IPS-NIHi11 (cell line): ENCODE measurements at regions not wholly inside any gene's neighbourhood (a gene's known extent, or its start where the extent isn't known, plus 50 kb on each side); places are given as distances from the start of the nearest gene placed in this dataset.
"Not testable (repeated sequence)": the region's sequence is repeated elsewhere in the genome, so short reads cannot be mapped to it uniquely, and the experiment has no call there.

Source experiments
- DNase-seq: peaks from one replicate; pipeline ENCODE4 v3.0.0; 2012; ENCODE audit warnings: mixed read lengths, low spot score

GRCh38 chr2:194815475-194815874 is 841.6 kb upstream of the SLC39A10 start:
- DNase-seq, result no peak

GRCh38 chr2:194802589-194802988 is 854.4 kb upstream of the SLC39A10 start:
- no peak for DNase-seq

DNA sequence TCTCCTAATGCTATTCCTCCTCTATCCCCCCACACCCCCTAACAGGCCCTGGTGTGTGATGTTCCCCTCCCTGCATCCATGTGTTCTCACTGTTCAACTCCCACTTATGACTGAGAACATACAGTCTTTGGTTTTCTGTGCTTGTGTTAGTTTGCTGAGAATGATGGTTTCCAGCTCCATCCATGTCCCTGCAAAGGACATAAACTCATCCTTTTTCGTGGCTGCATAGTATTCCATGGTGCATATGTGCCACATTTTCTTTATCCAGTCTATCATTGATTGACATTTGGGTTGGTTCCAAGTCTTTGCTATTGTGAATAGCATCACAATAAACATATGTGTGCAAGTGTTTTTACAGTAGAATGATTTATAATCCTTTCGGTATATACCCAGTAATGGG is 870.0 kb upstream of the SLC39A10 start:
- DNase-seq, result not testable (repeated sequence)

DNA sequence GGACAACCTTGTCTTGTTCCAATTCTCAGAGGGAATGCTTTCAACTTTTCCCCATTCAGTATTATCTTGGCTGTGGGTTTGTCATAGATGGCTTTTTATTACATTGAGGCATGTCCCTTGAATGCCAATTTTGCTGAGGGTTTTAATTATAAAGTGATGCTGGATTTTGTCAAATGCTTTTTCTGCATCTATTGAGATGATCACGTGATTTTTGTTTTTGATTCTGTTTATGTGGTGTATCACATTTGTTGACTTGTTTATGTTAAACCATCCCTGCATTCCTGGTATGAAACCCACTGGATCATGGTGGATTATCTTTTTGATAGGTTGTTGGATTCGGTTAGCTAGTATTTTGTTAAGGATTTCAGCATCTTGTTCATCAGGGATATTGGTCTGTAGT is 885.6 kb upstream of the SLC39A10 start:
- DNase-seq, result not testable (repeated sequence)

DNA sequence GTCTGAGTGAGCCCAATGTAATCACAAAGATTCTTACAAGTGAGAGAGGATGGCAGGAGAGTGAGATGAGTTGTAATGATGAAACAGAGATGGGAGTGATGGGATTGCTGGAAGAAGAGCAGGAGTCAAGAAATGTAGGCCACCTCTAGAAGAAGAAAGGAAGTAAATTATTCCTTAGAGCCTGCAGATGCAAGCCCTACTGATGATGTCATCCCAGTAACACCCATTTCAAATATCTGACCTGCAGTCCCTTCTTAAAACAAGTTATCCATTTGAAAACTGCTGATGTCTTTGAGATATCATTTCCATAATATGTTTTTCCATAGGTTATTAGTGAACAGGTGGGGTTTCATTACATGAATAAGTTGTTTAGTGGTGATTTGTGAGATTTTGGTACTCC is 888.0 kb upstream of the SLC39A10 start:
- no peak for DNase-seq

DNA sequence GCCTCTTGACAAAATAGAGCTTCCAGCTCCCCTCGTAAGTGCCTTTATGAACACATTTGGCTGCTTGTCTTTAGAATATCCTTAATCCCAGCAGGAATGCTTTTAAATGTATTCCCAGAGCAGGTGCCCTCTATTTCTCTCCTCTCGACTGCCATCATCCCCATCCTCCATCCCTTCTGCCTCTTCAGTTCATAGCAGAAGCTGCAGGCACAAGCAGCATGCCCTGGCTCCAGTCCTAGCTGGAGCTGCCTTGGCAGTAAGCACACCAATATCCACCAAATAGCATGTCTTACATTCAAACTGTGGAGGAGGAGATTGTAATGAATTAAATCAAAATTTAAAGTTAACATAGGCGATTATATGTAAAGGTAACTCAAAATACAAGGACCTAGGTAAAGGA is 891.3 kb upstream of the SLC39A10 start:
- DNase-seq, result no peak

DNA sequence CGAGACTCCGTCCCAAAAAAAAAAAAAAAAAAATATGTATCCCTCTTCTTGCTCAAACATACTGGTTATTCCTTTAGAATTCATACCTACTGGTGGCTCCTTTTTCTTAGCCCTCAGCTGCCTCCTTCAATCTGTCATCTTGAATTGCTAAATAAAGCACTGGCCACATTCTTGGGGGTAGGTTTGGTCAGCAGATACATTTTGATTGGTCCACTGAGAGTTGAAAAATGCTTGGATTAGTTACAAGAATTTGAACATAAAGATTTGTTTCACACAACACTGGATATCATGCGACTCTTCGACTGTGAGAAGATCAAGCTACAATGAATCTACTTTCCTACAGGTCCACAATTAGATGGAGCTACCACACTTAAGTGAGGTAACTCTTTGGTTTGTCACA is 906.1 kb upstream of the SLC39A10 start:
- no peak for DNase-seq

DNA sequence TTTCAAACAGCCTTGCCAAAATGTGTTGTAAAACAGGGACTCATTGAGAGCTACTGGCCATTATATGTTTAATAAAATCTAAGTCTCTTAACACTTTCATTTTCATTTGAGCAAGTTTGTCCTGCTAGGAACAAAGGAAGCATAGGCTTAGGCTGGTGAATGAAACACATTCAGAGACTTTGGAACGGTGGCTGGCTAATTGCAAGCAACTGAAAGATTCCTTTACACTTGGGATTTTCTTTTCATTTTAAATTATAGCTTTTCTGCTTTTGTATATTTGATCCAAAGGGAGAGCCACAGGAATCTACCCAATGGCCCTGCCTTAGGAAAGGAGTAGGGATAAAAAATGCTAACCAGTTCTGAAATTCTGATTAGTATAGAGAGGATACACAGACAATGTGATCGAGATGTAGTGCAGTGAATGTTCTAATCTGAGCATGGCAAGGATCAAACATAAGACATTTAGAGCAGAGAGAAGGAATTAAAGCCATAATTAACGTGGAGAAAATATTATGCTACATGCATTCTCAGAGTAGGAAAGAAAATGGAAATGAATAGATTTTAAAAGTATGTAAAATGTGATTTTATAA is 911.4 kb upstream of the SLC39A10 start:
- DNase-seq, result no peak

GRCh38 chr2:194742706-194743105 is 914.3 kb upstream of the SLC39A10 start:
- DNase-seq, result no peak

GRCh38 chr2:194739217-194739616 is 917.8 kb upstream of the SLC39A10 start:
- no peak for DNase-seq

DNA sequence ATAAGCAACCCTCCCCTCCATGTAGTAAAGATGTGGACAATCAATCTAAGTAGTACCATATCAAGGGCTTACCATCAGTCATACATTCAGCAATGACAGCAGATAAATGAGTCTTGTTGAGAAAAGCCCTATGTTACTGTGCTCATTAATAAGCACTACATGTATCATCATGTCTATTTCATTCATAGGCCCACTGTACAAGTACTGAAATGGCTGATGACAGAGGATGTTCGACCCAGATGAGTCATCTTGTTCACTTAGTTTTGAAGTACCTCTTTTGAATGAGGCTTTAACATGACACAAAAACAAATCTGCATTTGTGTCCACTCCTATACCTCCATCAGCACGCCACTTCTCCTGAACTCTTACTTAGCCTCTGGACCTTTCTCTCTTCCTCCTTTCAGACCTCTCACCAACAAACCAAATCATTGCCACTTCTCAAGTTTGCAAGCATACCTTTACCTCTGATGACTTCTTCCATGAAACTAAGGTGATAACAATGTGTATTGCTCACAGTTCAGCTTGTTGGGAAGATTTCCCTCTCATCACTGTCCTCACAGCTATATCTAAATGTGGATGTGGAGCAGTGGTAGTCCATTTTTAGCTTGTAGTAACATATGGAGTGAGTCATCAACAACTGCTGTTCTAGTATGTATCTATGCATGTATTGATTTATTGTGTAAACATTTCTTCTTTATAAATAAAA is 921.0 kb upstream of the SLC39A10 start:
- no peak for DNase-seq

DNA sequence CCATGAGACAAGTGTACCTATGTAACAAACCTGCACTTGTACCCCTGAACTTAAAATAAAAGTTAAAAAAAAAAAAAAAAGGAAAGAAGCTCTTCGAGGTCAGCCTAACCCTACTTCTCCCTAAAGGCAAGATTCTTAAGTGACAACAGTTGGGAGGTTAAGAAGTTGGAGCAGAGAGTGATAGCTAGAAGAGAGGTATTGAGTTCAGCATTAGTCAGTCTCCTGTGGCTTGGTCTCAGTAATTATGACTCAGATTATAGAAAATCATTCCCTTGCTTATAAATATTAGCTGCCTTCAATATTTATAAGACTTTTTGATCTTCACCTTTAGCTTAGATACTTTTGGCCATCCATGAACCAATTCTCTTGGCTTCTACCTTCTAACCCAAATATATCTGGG is 926.8 kb upstream of the SLC39A10 start:
- no peak for DNase-seq

DNA sequence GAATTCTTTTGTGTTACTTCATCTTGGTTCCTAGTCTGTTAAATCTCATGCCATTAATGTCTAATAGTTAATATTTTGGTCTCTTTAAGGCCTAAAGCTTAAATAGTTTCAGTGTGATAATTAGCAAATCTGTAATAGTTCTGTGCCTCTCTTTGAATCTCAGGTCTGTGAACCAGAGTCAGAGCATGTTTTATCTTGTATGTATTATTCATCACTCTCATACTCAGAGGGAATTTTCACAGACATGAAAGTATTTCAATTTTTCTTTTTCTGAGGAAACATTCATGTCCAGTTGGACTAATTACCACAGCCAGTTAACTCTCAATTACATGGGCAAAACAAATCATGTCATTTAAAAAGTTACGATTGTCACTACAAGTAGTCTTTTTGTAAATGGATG is 931.9 kb upstream of the SLC39A10 start:
- no peak for DNase-seq

GRCh38 chr2:194723446-194723845 is 933.6 kb upstream of the SLC39A10 start:
- DNase-seq, result no peak

DNA sequence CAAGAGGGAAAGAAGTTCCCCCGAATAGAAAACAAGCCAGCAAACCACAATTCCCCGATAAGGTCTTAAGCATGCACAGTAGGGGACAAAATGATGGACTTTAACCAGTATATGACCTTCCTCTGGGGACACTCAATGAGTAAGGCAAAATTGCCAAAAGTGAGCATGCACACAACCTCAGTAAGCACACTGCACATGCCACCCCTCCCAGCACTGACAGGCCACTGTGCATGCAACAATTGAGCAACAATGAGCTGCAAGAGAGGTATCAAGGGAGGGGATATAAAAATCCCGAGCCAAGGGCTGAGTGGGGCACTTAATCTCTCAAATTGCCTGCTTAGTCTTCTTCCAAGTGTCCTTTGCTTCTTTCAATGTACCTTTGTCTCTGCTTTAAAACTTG is 935.8 kb upstream of the SLC39A10 start:
- no peak for DNase-seq

DNA sequence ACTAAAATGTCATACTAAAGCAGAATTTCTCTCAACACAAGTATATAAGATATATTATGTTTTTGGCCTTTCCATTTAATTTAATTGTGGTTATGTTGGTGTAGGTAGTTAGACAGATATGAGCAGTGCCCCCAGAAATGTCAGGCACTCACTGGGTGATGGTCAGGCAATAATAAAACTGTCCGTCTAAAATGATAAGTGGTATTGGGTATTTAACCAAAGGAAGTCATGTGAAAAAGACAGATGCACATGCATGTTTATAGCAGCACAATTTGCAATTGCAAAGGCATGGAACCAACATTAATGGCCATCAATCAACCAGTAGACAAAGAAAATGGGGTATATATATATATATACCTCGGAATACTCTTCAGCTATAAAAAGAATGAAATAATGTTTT is 936.6 kb upstream of the SLC39A10 start:
- no peak for DNase-seq

DNA sequence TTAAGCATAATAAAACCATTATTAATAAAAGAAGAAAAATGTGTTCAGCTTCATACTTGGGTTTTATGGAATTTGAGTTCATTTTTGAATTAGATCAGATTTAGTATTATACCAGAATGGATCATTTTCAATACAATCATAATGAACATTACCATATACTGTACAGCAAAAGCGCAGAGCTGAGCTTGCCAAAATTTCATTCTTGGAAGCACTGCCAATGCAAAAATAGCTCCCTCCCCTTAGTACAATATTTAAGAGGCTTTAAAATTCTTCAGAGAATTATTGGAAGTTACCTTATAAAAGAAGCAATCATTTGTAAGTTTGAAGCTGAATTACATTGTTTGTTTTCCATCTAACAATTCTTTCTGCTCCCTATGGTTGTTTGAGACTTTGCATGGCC is 938.1 kb upstream of the SLC39A10 start:
- no peak for DNase-seq

DNA sequence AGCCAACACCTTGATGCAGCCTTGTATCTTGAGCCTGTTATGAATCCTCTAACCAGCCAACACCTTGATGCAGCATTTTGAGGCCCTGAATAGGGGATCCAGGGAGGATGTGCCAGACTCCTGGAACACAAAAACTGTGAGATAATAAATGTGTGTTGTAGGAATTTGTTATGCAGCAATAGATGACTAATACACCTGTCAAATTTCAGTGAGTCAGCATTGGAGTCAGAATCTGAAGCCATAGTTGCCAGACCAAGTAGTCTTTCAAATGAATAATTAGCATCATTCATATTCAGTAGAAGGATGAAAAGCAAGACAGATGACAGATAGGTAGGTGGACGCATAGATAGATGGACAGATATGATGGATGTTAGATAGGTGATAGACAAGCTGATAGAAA is 942.5 kb upstream of the SLC39A10 start:
- DNase-seq, result no peak

DNA sequence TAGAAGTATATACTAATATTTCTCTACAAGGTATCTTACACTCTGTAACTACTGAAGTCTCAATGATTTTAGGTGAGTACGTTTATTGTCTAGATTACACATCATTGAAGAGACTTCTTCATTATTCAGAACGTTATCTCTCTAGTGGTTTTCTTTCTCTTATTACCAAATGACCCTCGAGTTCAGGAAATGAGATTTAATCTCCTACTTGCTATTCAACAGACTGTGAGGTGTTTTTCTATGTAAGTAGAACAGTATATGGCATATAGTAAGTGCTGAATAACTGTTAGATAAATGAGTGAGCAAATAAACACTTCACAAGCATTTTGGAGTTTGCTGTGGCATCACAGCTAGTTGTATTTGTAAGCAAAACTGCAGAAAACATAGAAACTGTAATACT is 947.2 kb upstream of the SLC39A10 start:
- DNase-seq, result no peak

DNA sequence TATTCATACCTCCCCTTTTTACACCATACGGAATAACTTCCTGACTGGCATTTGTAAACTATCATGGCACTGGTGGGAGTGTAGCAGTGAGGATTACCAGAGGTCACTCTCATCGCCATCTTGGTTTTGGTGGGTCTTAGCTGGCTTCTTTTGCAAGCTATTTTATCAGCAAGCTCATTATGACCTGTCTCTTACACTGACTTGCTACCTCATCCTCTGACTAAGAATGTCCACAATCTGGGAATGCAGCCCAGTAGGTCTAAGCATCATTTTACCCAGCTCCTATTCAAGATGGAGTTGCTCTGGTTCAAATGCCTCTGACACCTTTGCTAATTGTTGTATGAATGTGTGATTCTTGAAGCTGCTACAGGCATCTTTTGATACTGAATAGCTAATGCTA is 950.8 kb upstream of the SLC39A10 start:
- no peak for DNase-seq

DNA sequence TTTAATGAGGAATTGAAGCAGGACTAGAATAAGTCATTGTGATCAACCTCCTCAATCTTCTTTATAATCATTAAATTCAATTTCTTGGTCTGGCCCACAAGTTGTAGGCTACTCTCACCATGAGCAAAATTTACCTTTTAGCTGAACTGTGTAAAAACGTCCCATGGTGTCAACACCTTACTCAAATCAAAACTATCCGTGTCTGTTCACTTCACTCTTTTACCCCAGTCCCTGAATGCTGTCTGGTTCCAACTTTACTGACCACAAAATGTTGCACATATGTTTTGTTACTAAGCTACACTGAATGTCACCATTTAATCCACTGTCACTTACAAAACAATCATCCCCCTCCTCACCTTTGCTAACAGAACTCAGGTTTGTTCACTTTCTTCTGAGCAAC is 951.6 kb upstream of the SLC39A10 start:
- DNase-seq, result no peak

- no peak for DNase-seq
These were observed 956.3 kb upstream of the SLC39A10 start for GRCh38 chr2:194700726-194701125.

DNA sequence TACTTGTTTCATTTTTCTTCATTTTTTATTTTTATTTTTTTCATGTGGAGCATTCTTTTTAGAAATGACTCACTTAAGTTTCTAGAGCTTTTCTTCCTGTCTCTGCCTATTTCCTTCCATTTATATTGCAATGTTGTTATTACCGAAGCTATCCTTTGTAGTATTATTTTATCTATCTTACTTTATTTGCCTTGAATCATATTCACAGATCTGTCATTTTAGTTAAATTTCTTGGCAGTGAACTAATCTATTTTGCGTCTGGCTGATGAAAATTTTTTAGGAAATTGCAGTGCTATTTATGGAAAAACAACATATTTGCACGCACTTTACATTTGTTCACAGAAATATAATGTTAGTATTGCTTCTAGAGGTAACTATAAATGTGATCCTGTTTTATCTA is 956.9 kb upstream of the SLC39A10 start:
- DNase-seq, result no peak

DNA sequence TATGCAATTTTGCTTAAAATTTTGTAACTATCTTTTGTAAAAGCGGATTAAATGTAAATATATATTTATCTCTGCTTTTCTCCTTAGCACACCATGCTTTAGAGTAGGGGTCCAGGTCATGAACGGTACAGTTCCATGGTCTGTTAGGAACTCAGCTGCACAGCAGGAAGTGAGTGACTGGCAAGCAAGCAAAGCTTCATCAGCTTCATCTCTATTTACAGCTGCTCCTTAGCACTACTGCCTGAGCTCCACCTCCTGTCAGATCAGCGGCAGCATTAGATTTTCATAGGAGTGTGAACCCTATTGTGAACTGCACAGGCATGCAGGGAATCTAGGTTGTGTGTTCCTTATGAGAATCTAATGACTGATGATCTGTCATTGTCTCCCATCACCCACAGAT is 959.0 kb upstream of the SLC39A10 start:
- DNase-seq, result no peak
